ENCODE measurements at regions not wholly inside any gene's neighbourhood (a gene's known extent, or its start where the extent isn't known, plus 50 kb on each side); places are given as distances from the start of the nearest gene placed in this dataset.

- no peak for DNase-seq
Observed at GRCh38 chr10:8566737-8567136, 512.2 kb downstream of the GATA3 start.

- DNase-seq: no peak
Observed at GRCh38 chr10:8568401-8568800, 513.9 kb downstream of the GATA3 start.

GRCh38 chr10:8575620-8576019, 521.1 kb downstream of the GATA3 start:
- no peak for DNase-seq

- DNase-seq: no peak
Observed at GRCh38 chr10:8576281-8576680, 521.8 kb downstream of the GATA3 start.

GRCh38 chr10:8576911-8577310, 522.4 kb downstream of the GATA3 start:
- no peak for DNase-seq

- no peak for DNase-seq
Observed at GRCh38 chr10:8577686-8578085, 523.2 kb downstream of the GATA3 start.

GRCh38 chr10:8581521-8582225, 527.2 kb downstream of the GATA3 start:
- no peak for DNase-seq

GRCh38 chr10:8583096-8583495, 528.6 kb downstream of the GATA3 start:
- DNase-seq: no peak

GRCh38 chr10:8584666-8585065, 530.2 kb downstream of the GATA3 start:
- no peak for DNase-seq

GRCh38 chr10:8586504-8586903, 532.0 kb downstream of the GATA3 start:
- no peak for DNase-seq

GRCh38 chr10:8588135-8588534, 533.6 kb downstream of the GATA3 start:
- no peak for DNase-seq

GRCh38 chr10:8590518-8590917, 536.0 kb downstream of the GATA3 start:
- no peak for DNase-seq

- DNase-seq: no peak
Observed at GRCh38 chr10:8591640-8592039, 537.2 kb downstream of the GATA3 start.

GRCh38 chr10:8594176-8594575, 539.7 kb downstream of the GATA3 start:
- no peak for DNase-seq

- no peak for DNase-seq
Observed at GRCh38 chr10:8594711-8595110, 540.2 kb downstream of the GATA3 start.

GRCh38 chr10:8595140-8595539, 540.7 kb downstream of the GATA3 start:
- no peak for DNase-seq

GRCh38 chr10:8596929-8597472, 542.5 kb downstream of the GATA3 start:
- no peak for DNase-seq

GRCh38 chr10:8600192-8600591, 545.7 kb downstream of the GATA3 start:
- DNase-seq: no peak

- DNase-seq: no peak
Observed at GRCh38 chr10:8602821-8603220, 548.3 kb downstream of the GATA3 start.

- no peak for DNase-seq
Observed at GRCh38 chr10:8614054-8614565, 559.6 kb downstream of the GATA3 start.

- no peak for DNase-seq
Observed at GRCh38 chr10:8615118-8615517, 560.6 kb downstream of the GATA3 start.

GRCh38 chr10:8616166-8616565, 561.7 kb downstream of the GATA3 start:
- DNase-seq: no peak

GRCh38 chr10:8617792-8618191, 563.3 kb downstream of the GATA3 start:
- DNase-seq: no peak

GRCh38 chr10:8618834-8619233, 564.3 kb downstream of the GATA3 start:
- DNase-seq: no peak

GRCh38 chr10:8628351-8628750, 573.9 kb downstream of the GATA3 start:
- no peak for DNase-seq

Data from fibroblast of skin of scalp (primary cell).